ENCODE measurements at regions not wholly inside any gene's neighbourhood (a gene's known extent, or its start where the extent isn't known, plus 50 kb on each side); places are given as distances from the start of the nearest gene placed in this dataset.
A peak's percentile ranks its signal among the peaks of the same experiment; 100 is the strongest.

GRCh38 chrX:14164828-14165227 lies 135.1 kb upstream of the GEMIN8 start:
- no peak for DNase-seq

GRCh38 chrX:14125462-14125861 lies 95.8 kb upstream of the GEMIN8 start:
- no peak for DNase-seq

GRCh38 chrX:14124562-14124961 lies 94.9 kb upstream of the GEMIN8 start:
- no peak for DNase-seq

- DNase-seq, result peak; percentile 37 to 49
Measured at GRCh38 chrX:14095702-14096101, 66.0 kb upstream of the GEMIN8 start.

GRCh38 chrX:14094191-14094590 lies 64.5 kb upstream of the GEMIN8 start:
- DNase-seq, result no peak

GRCh38 chrX:14084466-14084865 lies 54.8 kb upstream of the GEMIN8 start:
- no peak for DNase-seq

GRCh38 chrX:14083783-14084182 lies 54.1 kb upstream of the GEMIN8 start:
- no peak for DNase-seq

- no peak for DNase-seq
Measured at GRCh38 chrX:14079891-14080430, 50.3 kb upstream of the GEMIN8 start.

Data from inflammatory macrophage (primary cell).